ENCODE measurements at regions not wholly inside any gene's neighbourhood (a gene's known extent, or its start where the extent isn't known, plus 50 kb on each side); places are given as distances from the start of the nearest gene placed in this dataset.
"Not testable (repeated sequence)": the region's sequence is repeated elsewhere in the genome, so short reads cannot be mapped to it uniquely, and the experiment has no call there.

DNA sequence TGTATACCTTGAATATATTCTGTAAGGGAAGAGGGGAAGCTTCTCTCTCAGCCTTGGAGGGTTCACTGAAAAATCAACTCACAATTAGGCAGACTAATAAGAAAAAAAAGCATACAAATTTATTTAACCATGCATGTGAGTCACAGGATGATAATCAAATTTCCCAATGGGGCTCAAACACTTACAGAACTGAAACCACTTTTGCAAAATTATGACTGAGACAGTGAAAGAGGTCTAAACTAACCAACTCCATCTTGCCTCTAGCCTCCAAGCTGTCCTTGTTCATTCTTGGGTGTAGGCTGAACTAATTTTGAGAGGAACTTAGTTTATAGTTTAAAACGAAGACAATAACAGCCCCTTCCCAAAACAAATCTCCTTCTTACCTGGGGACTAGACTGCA, 618.3 kb upstream of the AUTS2 start:
- no peak for DNase-seq (ENCODE audit: low read depth in 2 of 2)

DNA sequence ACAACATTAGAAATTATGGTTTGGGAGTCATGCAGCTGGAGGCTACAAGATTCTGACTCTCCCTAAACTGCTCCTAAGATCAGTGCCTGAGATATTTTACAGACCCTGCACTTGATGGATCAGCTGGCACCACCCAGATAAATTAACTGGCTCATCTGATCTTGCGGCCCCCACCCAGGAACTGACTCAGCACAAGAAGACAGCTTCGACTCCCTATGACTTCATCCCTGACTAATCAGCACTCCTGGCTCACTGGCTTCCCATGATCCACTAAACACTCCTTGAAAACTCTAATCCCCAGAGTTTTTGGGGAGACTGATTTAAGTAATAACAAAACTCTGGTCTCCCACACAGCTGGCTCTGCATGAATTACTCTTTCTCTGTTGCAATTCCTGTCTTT, 617.8 kb upstream of the AUTS2 start:
- DNase-seq (ENCODE audit: low read depth in 2 of 2), result not testable (repeated sequence)

DNA sequence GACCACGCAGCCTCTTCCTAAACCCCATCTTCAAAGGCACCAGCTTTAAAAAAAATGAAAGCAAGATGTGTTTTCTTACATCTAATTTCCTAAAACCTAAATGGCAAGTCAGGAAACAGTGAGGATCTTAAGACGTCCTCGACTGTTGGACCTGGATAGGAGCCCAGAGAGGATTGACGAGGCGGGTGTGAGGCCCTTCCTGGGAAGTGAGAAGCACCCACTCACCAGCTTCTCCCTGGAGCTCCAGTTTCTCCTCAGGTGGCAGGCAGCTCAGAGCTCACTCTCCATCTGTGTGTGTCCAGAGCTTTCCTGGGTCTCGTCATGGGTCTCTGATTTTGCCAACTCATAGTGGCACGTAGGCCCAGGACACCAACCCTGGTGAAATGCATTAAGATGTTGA, 614.0 kb upstream of the AUTS2 start:
- DNase-seq (ENCODE audit: low read depth in 2 of 2), result no peak

DNA sequence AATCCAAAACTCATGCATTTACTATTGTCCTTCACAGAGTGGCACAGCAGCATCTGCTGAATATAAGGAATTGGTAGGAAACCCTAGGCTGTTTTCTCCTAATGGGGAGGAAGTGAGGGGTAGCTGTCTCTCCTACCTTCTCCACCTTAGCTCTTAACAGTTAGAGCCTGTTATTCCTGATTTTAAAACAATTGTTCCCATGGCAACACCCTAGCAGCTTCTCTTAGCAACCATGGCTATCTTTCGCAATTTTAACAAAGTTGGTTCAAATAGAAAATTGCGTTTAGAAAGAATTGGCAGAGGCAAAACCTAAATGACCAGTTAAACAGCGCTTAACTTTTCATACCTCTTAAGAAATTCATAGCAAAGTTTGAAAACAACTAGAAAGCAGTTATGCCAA, 603.4 kb upstream of the AUTS2 start:
- no peak for DNase-seq (ENCODE audit: low read depth in 2 of 2)

DNA sequence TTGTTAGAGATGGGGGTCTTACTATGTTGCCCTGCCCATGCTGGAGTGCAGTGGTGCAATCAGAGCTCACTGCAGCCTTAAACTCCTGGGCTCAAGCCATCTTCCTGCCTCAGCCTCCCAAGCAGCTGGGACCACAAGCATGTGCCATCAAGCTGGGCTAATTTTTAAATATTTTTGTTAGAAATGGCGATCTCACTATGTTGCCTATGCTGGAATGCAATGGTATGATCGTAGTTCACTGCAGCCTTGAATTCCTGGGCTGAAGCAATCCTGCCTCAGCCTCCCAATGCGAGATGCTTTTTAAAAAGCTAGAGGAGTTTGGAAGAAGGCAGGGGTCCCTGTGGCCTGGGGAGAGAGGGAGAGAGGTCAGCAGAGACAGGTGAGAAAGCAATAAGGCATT, 600.1 kb upstream of the AUTS2 start:
- DNase-seq (ENCODE audit: low read depth in 2 of 2), result no peak

DNA sequence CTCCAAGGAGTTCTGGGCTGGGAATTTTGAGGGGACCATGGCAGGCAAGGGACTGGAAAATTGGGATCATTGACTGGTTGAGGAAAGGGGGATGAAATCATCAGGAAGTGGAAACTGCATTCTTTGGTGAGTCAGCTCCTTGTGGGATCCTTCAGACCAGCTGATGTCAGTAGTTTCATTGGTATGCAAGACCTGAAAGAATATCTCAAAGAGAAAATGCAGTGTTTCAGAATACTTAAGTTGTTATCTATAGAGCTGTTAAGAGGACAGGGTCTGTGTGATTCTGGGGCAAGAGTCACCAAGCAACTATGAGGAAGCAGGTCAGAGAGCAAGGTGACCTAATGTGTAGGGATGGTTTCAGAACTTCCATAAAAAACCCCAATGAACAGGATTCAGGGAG, 595.9 kb upstream of the AUTS2 start:
- DNase-seq (ENCODE audit: low read depth in 2 of 2), result no peak

DNA sequence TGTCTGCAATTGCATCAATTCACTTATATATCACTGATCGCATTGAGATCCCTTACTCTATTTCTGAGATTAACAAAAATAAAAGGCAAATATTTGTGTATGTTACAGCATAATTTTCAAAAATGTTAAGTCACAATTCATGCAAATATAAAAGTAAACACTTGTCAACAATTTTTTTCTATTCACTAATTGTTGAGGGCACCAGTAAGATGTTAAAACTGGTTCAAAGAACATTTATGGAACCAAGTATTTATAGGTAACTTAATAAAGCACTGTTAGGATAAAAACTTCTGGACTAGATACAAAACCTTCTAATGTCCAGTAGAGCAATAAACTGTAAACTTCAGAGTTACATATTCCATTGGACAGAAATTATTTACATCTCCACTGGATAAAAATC, 586.1 kb upstream of the AUTS2 start:
- no peak for DNase-seq (ENCODE audit: low read depth in 2 of 2)

DNA sequence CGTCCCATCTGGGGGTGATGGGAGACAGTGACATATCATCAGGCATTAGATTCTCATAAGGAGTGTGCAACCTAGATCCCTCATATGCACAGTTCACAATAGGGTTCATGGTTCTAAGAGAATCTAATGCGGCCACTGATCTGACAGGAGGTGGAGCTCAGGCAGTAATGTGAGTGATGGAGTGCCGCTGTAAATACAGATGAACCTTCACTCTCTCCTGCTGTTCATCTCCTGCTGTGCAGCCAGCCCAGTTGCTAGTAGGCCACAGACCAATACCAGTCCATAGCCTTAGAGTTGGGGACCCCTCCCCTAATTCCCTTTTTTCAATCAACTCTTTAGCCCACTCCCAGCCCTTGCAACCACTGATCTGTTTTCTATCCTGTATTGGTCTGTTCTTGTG, 581.1 kb upstream of the AUTS2 start:
- no peak for DNase-seq (ENCODE audit: low read depth in 2 of 2)

DNA sequence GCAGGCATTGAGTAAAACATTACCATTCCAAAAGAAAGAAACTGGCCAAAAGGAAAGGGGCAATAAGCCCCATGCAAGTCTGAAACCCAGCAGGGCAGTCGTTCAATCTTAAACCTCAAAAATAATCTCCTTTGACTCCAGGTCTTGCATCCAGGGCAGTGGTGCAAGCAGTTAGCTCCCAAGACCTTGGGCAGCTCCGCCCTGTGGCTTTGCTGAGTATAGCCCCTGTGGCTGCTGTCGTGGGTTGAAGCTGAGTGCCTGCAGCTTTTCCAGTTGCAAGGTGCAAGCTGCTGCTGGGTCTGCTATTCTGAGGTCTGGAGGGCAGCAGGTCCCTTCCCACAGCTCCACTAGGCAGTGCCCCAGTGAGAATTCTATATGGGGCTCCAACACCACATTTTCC, 580.1 kb upstream of the AUTS2 start:
- no peak for DNase-seq (ENCODE audit: low read depth in 2 of 2)

DNA sequence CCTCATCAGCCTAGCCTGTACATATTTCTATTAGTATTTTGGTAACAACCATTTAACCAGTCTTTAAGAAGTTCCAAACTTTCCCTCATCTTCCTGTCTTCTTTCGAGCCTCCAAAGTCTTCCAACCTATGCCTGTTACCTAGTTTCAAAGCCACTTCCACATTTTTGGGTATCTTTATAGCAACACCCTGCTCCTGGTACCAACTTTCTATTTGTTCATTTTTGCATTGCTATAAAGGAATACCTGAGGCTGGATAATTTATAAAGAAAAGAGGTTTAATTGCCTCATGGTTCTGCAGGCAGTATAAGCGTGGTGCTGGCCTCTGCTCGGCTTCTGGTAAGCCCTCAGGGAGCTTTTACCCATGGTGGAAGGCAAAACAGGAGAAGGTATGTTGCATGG, 578.8 kb upstream of the AUTS2 start:
- DNase-seq (ENCODE audit: low read depth in 2 of 2), result no peak

DNA sequence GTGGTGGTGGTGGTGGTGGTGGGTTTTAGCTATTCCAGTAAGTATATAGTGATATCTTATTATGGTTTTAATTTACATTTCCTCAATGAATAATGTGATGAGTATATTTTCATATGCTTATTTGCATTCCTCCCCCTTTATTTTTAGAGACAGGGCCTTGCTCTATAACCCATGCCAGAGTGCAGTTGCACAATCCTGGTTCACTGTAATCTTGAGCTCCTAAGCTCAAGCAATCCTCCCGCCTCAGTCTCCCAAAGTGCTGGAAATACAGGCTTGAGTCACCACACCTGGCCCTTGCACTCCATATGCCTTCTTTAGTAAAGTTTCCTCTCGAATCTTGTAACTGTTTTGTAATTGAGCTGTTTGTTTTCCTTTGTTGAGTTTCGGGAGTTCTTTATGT, 577.7 kb upstream of the AUTS2 start:
- DNase-seq (ENCODE audit: low read depth in 2 of 2), result no peak

DNA sequence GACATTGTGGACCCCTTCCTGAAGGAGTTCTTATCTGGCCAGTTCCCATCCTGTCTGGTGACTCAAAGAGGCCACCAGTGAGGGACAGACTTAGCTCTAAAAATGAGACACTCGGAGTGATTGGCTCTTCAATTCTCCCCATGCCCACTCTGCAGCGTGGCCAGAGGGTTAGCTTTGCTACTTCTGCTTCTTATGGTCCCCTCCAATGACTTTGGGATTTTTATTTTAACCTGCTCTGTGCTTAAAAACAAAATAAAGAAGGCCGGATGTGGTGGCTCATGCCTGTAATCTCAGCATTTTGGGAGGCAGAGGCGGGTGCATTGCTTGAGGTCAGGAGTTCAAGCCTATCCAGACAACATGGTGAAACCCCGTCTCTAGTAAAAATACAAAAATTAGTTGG, 573.0 kb upstream of the AUTS2 start:
- no peak for DNase-seq (ENCODE audit: low read depth in 2 of 2)

DNA sequence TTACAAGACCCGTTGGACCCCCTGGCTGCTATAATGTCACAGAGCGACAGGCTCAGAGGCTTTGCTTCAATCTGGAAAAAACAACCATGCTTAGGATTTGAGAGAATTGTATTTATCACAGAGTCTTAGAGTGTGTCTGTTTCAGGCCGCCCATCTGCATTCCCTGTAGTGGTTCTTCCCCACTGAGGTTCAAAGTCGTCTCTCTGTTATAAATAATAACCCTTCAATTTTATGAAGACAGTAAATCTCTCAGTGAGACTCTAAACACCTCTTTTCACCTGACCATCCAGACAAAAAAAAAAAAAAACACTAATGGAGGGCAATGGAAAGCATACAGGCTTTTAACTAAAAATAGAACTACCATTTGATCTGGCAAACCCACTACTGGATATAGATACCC, 565.4 kb upstream of the AUTS2 start:
- DNase-seq (ENCODE audit: low read depth in 2 of 2), result no peak

DNA sequence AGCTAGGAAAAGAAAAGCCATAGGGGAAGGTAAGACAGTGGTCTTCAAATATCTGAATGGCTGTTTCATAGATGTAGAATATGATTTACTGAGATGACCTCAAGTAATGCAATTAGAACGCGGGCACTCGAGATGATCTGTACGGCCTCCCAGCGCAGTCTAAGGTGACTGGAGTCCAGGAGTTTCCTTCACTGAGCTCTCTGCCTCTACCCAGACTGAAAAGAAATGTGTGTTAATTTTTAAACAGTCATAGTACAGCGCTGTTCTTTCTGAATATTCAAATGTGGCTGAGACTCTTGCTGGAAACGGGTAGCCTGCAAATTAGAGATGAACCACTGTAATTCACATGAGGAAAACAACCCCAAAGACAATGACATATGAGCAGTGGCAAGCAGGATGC, 562.4 kb upstream of the AUTS2 start:
- DNase-seq (ENCODE audit: low read depth in 2 of 2), result no peak

DNA sequence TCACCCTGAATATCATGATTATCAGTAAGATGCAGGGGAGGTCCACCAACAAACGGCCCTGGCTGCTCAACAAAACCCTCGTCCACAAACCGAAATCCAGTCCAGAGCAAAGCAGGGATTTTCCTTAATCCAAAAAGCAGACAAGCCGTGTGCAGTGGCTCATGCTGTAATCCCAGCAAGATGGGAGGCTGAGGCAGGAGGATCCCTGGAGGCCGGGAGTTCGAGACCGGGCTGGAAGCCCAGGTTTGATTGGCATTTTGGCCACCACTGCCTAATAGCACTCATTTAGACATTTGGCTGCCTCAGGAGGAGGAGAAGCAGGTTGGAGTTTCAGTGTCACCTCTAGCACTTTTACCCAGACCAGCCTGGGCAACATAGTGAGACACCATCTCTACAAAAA, 562.0 kb upstream of the AUTS2 start:
- DNase-seq (ENCODE audit: low read depth in 2 of 2), result no peak

DNA sequence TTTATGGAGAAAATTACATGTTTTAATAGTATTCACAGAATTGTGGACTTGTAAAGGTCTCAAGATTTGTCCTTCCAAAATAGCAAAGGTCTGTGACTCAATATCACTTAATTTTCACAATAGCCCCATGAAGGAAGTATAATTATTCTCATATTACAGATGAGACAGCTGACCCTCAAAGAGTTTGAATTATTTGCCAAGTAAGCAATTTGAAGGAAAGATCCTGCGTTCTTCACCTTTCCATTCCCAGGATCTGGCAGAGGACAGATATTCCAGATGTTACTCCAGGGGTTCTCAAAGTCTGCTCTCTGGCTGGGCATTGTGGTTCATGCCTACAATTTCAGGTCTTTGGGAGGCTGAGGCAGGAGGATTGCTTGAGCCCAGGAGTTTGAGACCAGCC, 559.4 kb upstream of the AUTS2 start:
- no peak for DNase-seq (ENCODE audit: low read depth in 2 of 2)

DNA sequence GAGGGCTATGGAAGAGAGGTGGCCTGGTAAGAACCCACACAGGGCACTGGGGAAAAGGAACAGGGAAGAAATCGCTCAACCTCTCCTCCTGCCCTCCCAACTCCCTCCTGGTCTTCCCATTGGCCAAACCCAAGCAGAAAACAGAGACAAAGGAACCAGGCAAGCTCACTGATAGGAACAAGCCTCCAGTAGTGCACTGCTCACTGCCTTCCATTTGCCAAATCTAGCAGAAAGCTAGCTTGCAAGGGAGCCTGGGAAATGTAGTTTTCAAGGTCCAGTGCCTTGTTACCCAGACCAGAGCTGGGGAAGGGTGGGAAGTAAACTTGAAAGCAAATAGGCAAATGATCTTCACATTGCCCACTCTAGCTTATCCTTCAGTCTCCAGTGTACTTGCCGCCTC, 556.1 kb upstream of the AUTS2 start:
- DNase-seq (ENCODE audit: low read depth in 2 of 2), result no peak

DNA sequence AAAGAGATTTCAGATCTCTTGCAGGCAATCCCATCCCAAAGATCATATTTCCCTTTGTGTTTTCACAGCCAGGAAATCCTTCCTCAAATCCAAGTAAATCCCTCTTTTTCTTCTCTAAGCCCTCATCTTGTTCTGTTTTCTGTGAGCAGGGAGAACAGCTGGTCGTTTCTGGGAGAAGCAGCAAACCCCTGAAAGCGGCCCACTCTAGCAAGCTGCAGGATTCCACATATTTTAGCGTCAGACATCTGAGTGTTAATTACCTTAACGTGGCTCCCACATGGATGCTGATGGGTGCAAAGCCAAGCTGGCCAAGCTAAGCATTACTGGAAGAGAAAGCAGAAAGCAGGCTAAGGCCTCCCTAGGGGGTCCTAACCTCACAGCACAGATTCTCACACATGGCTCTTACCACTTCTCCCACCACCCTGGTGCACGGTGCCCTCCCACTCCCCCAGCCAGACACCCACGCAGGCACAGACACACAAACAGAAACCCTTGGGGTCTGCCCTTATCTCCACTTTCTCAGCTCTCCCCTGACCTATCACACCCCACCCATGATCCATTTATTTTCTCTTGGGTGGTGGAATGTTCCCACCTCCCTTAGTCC, 551.0 kb upstream of the AUTS2 start:
- no peak for DNase-seq (ENCODE audit: low read depth in 2 of 2)

DNA sequence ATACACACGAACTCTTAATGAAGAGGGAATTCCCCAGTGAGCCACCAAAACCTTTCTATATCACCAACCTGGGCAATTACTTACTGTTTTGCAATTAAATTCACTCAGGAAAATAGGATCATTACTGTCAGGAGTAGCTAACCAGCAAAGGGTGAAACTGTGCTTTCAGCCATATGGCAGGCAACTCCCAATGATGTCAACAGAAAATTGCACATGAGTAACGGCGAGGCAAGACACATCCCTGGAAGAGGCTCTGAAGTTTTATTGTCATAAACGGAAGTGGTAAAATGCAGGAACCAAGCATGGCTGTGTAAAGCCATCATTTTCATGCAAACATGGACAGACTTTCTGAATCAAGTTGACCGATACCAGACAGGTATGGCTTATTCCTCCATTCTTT, 548.9 kb upstream of the AUTS2 start:
- no peak for DNase-seq (ENCODE audit: low read depth in 2 of 2)

DNA sequence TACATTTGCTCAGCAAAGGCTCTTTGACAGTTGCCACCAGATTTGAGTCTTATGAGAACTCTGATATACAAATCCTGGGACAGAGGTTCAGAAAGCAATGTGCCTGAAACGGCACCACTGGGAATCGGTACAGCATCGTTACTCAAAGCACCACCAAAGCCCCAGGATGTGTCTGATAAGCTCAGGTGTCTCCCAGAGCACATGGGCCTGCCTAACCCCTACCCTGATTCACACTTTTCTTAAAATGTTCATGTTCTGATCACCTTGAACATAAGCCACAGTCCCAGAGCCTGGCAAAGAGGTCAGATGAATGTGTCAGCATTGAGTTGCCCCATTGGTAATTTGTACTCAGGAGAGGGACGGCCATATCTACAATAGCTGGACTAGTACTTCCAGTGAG, 545.8 kb upstream of the AUTS2 start:
- no peak for DNase-seq (ENCODE audit: low read depth in 2 of 2)

DNA sequence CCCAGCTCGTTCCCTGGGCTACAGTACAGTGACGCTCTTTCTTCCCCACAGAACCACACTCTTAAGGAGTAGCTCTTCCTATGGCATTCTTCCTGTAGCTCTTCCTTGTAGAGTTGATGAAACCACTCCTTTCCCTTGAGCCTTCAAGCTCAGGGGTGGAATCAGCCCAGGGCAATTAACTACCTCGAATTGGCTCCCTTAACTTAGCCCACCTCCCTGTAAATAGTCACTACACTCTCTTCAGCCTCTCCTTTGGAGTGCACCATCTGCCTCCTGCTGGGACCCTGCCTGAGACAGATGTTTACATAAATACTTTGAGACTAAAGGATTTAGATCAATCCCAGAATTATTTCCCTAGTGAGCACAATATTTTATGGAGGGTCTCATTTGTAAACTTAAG, 537.8 kb upstream of the AUTS2 start:
- DNase-seq (ENCODE audit: low read depth in 2 of 2), result no peak

DNA sequence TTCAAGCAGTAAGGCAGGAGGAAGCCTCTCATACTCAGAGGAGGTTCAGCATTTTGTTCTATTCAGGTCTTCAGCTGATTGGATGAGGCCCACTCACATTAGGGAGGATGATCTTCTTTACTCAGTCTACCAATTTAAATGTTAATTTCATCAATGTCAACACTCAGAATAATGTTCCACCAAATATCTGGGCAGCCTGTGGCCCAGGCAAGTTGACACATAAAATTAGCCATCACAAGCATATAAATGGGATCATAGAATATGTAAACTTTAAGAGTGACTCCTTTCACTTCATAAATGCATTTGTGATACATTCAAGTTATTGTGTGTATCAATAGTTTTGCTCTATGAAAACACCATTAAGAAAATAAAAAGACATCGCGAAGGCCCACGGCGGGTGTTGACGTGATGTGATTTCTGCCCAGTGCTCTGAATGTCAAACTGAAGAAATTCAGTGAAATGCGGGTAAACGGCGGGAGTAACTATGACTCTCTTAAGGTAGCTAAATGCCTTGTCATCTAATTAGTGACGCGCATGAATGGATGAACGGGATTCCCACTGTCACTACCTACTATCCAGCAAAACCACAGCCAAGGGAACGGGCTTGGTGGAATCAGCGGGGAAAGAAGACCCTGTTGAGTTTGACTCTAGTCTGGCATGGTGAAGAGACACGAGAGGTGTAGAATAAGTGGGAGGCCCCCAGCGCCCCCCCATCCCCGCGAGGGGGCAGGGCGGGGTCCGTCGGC, 536.1 kb upstream of the AUTS2 start:
- no peak for DNase-seq (ENCODE audit: low read depth in 2 of 2)

DNA sequence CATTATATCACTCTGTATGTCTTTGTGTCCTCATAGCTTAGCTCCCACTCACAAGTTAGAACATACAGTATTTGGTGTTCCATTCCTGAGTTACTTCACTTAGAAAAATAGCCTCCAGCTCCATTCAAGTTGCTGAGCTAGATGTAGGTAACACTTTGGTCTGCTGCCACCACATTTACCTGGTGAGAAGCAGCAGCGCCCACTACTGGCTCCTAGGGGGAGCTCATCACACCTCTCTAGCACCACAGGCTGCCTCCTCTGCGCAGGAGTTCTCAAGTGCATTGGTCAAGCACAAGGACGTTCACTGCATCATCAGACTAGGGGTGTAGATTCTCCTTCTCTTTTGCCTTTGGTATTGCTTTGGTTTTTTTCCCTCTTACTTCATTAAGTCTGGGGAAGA, 530.9 kb upstream of the AUTS2 start:
- DNase-seq (ENCODE audit: low read depth in 2 of 2), result no peak

DNA sequence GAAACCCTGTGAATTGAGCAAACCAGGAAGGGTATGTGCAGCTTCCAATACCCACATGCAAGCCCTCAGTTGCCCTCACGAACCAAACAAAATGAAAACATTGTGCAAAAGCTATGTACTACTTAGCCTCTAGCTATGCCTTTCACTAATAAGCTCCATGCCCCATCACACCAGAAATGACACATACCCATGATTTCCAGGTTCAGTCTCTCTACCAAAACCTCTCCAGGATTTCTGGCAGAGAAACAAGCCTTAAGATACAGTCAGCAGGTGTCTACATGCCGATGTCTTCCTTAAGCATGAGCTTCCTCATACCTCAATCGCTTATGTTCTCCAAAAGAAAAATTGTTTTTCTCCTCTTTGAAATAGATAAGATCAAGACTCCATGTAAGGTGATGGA, 527.8 kb upstream of the AUTS2 start:
- DNase-seq (ENCODE audit: low read depth in 2 of 2), result no peak

Measured in stimulated activated CD4-positive, alpha-beta T cell treated with anti-CD3 and anti-CD28 coated beads, Interleukin-15, amount 100 ng/mL, for 48 hours (primary cell).